Gastrocnemius medialis (tissue), 4 donors: ENCODE measurements at regions not wholly inside any gene's neighbourhood (a gene's known extent, or its start where the extent isn't known, plus 50 kb on each side); places are given as distances from the start of the nearest gene placed in this dataset.

Experiments
- ATAC-seq, 2 donors: fragments of 150-250 bp; one replicate each; pipeline ENCODE4 v1.9.1; 2016
- DNase-seq, 2 donors: peaks; one replicate each; pipeline ENCODE4 v3.0.0-alpha.2; 2019
- H3K27ac ChIP-seq, 4 donors: fragments of 200-600 bp; sonication (generic); 1 replicate in 1 of 4; 2 replicates in 3 of 4; pipeline ENCODE4 v1.5.1; 2016 to 2018; ENCODE audit warnings: mild to moderate bottlenecking in 2 of 4, moderate library complexity in 1 of 4
- H3K27me3 ChIP-seq, 3 donors: fragments of 200-600 bp; sonication (generic) in 2 of 3; 1 replicate in 1 of 3; 2 replicates in 2 of 3; pipeline versions ENCODE4 v1.5.1 to v1.6.0; 2016 to 2019; ENCODE audit warnings: mild to moderate bottlenecking in 1 of 3, moderate library complexity in 1 of 3
- H3K36me3 ChIP-seq, 2 donors: fragments of 200-600 bp; sonication (generic) in 1 of 2; one replicate each; pipeline ENCODE4 v1.5.1; 2017 to 2018
- H3K4me1 ChIP-seq, 2 donors: fragments of 200-600 bp; sonication (generic) in 1 of 2; one replicate each; pipeline ENCODE4 v1.5.1; 2016 to 2017; ENCODE audit warnings: mild to moderate bottlenecking in 2 of 2
- H3K4me3 ChIP-seq, 4 donors: fragments of 200-600 bp; sonication (generic) in 3 of 4; 1 replicate in 1 of 4; 2 replicates in 3 of 4; pipeline ENCODE4 v1.5.1; 2016 to 2019; ENCODE audit warnings: mild to moderate bottlenecking in 2 of 4
- H3K9me3 ChIP-seq, 3 donors: fragments of 200-600 bp; sonication (generic) in 2 of 3; 1 replicate in 1 of 3; 2 replicates in 2 of 3; pipeline ENCODE4 v1.5.1; 2016 to 2019
- CTCF ChIP-seq, 5 experiments: fragments of 450-650 bp in 3 of 5; fragments of 200-600 bp in 2 of 5; sonication (generic) in 2 of 5; IDR thresholded peaks in 4 of 5; conservative IDR thresholded peaks in 1 of 5; 1 replicate in 4 of 5; 2 replicates in 1 of 5; pipeline ENCODE4 v1.5.1; 2016 to 2019; ENCODE audit warnings: antibody characterized with exemption in 5 of 5, mild to moderate bottlenecking in 3 of 5, moderate library complexity in 3 of 5
- POLR2A ChIP-seq, 2 donors: fragments of 450-650 bp; IDR thresholded peaks; one replicate each; pipeline ENCODE4 v1.6.1; 2017; ENCODE audit warnings: antibody characterized with exemption in 2 of 2, mild to moderate bottlenecking in 2 of 2, moderate library complexity in 2 of 2
- in situ Hi-C, 4 donors: fragments of 200-750 bp; cut with MboI; loops; one replicate each; pipeline versions ENCODE4 v1.15.0 to v1.8.0; 2017; ENCODE audit warnings: low sequenced_read_pairs in 4 of 4
- intact Hi-C: fragments of 100-400 bp; cut with DNase I; formaldehyde crosslinking; loops from one replicate; pipeline ENCODE4 v1.15.1; 2023; ENCODE audit warnings: low total_unique reads

GRCh38 chr17:33435721-33436301, 142.7 kb upstream of the ASIC2 start:
- H3K36me3 ChIP-seq, result no peaks in the 10 kb centered on the region
- no peaks in the 10 kb centered on the region for H3K9me3 ChIP-seq
- no peak for TF ChIP-seq POLR2A (IDR thresholded peaks at IDR 0.05)
- TF ChIP-seq CTCF (IDR thresholded peaks at IDR 0.05 in 4 of 5, conservative IDR thresholded peaks at IDR 0.05 in 1 of 5), result no peak
- no peak overlapping the region for H3K27ac ChIP-seq
- no peak for ATAC-seq
- no peaks in the 10 kb centered on the region for H3K27me3 ChIP-seq
- intact Hi-C loops (no loop called here), in situ Hi-C loops (no loop called here)
- no peaks in the 10 kb centered on the region for H3K4me1 ChIP-seq
- no peak overlapping the region for H3K4me3 ChIP-seq
- no peak for DNase-seq

- H3K27ac ChIP-seq, result no peak overlapping the region
- H3K27me3 ChIP-seq, result no peaks in the 10 kb centered on the region
- no peak for ATAC-seq
- intact Hi-C loops, result no loop called here
- TF ChIP-seq POLR2A (IDR thresholded peaks at IDR 0.05) (no peak), CTCF (IDR thresholded peaks at IDR 0.05 in 4 of 5, conservative IDR thresholded peaks at IDR 0.05 in 1 of 5) (no peak)
- H3K9me3 ChIP-seq, result no peaks in the 10 kb centered on the region
- H3K36me3 ChIP-seq, result no peaks in the 10 kb centered on the region
- DNase-seq, result no peak
- in situ Hi-C loops, result no loop called here
- H3K4me1 ChIP-seq, result no peaks in the 10 kb centered on the region
- no peak overlapping the region for H3K4me3 ChIP-seq
These were observed 143.2 kb upstream of the ASIC2 start for GRCh38 chr17:33436321-33436720.

GRCh38 chr17:33438139-33438538, 145.0 kb upstream of the ASIC2 start:
- no peaks in the 10 kb centered on the region for H3K36me3 ChIP-seq
- ATAC-seq (no peak), DNase-seq (no peak)
- no peaks in the 10 kb centered on the region for H3K4me1 ChIP-seq
- intact Hi-C loops (no loop called here), in situ Hi-C loops (no loop called here)
- TF ChIP-seq CTCF (IDR thresholded peaks at IDR 0.05 in 4 of 5, conservative IDR thresholded peaks at IDR 0.05 in 1 of 5), result no peak
- TF ChIP-seq POLR2A (IDR thresholded peaks at IDR 0.05), result no peak
- H3K4me3 ChIP-seq, result no peak overlapping the region
- H3K9me3 ChIP-seq, result no peaks in the 10 kb centered on the region
- H3K27ac ChIP-seq, result no peak overlapping the region
- no peaks in the 10 kb centered on the region for H3K27me3 ChIP-seq

GRCh38 chr17:33438578-33438977, 145.5 kb upstream of the ASIC2 start:
- H3K4me1 ChIP-seq, result no peaks in the 10 kb centered on the region
- no peaks in the 10 kb centered on the region for H3K9me3 ChIP-seq
- DNase-seq, result no peak
- no peak overlapping the region for H3K27ac ChIP-seq
- no peak overlapping the region for H3K4me3 ChIP-seq
- no peaks in the 10 kb centered on the region for H3K36me3 ChIP-seq
- ATAC-seq, result no peak
- TF ChIP-seq POLR2A (IDR thresholded peaks at IDR 0.05) (no peak), CTCF (IDR thresholded peaks at IDR 0.05 in 4 of 5, conservative IDR thresholded peaks at IDR 0.05 in 1 of 5) (no peak)
- H3K27me3 ChIP-seq, result no peaks in the 10 kb centered on the region
- intact Hi-C loops, result no loop called here
- in situ Hi-C loops, result no loop called here

- Histone ChIP-seq H3K27me3 (no peaks in the 10 kb centered on the region), H3K36me3 (no peaks in the 10 kb centered on the region), H3K27ac (no peak overlapping the region), H3K4me1 (no peaks in the 10 kb centered on the region), H3K4me3 (no peak overlapping the region), H3K9me3 (no peaks in the 10 kb centered on the region)
- TF ChIP-seq CTCF (IDR thresholded peaks at IDR 0.05 in 4 of 5, conservative IDR thresholded peaks at IDR 0.05 in 1 of 5) (no peak), POLR2A (IDR thresholded peaks at IDR 0.05) (no peak)
- ATAC-seq (no peak), DNase-seq (no peak)
- in situ Hi-C loops, result no loop called here
- intact Hi-C loops, result no loop called here
These were observed 149.2 kb upstream of the ASIC2 start for GRCh38 chr17:33442320-33442719.
